ENCODE measurements at regions not wholly inside any gene's neighbourhood (a gene's known extent, or its start where the extent isn't known, plus 50 kb on each side); places are given as distances from the start of the nearest gene placed in this dataset.

DNA sequence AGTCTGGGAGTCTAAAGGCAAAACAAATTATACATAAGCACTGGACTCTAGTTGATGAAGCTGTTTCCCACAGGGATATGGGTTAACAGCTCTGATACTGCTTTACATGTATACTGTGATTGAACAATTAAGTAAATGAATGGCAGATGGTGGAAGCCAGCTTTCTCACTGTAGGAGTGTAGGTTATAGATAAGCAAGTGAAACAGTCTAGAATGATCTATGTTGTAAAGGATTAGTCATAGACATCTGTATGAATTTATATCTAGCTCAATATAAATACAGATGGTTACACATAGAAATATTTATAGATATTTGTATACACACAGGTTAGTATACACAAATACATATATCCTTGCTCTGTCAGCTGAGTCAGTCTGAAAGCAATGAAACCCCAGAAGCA is 276.1 kb downstream of the PPARGC1A start:
- Histone ChIP-seq H4K20me1 (ENCODE audit: control insufficient read depth, extremely low read depth, insufficient read depth, low read length) (no peaks in the 10 kb centered on the region), H3K9me3 (ENCODE audit: control insufficient read depth, insufficient read depth, low read depth, low read length) (no peaks in the 10 kb centered on the region), H2AFZ (ENCODE audit: low read length) (no peak overlapping the region), H3K4me2 (ENCODE audit: extremely low read depth, insufficient read depth, low read length) (no peak overlapping the region), H3K9ac (ENCODE audit: insufficient read depth, low read length) (no peak overlapping the region), H3K27ac (ENCODE audit: insufficient read depth, low read length) (no peak overlapping the region), H3K36me3 (ENCODE audit: control insufficient read depth, insufficient read depth, low read length) (no peaks in the 10 kb centered on the region), H3K79me2 (ENCODE audit: control insufficient read depth, insufficient read depth, low read length) (no peaks in the 10 kb centered on the region), H3K4me3 (replicated peaks in 1 of 4; ENCODE audit: control extremely low read depth in 1 of 4, insufficient read depth in 1 of 4, low read depth in 3 of 4, low read length in 4 of 4) (no peak overlapping the region), H3K27me3 (ENCODE audit: control insufficient read depth, insufficient read depth, low read length) (no peaks in the 10 kb centered on the region), H3K4me1 (ENCODE audit: control insufficient read depth, extremely low read depth, insufficient read depth, low read length) (no peaks in the 10 kb centered on the region)
- DNase-seq (ENCODE audit: low read depth in 2 of 2), result peak; percentile 3 to 24
- TF ChIP-seq, protein P1, sequence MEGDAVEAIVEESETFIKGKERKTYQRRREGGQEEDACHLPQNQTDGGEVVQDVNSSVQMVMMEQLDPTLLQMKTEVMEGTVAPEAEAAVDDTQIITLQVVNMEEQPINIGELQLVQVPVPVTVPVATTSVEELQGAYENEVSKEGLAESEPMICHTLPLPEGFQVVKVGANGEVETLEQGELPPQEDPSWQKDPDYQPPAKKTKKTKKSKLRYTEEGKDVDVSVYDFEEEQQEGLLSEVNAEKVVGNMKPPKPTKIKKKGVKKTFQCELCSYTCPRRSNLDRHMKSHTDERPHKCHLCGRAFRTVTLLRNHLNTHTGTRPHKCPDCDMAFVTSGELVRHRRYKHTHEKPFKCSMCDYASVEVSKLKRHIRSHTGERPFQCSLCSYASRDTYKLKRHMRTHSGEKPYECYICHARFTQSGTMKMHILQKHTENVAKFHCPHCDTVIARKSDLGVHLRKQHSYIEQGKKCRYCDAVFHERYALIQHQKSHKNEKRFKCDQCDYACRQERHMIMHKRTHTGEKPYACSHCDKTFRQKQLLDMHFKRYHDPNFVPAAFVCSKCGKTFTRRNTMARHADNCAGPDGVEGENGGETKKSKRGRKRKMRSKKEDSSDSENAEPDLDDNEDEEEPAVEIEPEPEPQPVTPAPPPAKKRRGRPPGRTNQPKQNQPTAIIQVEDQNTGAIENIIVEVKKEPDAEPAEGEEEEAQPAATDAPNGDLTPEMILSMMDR (conservative IDR thresholded peaks at IDR 0.05 in 1 of 2, IDR thresholded peaks at IDR 0.05 in 1 of 2; ENCODE audit: low read depth in 1 of 2, low read length in 2 of 2), result no peak
- TF ChIP-seq EZH2 (IDR thresholded peaks at IDR 0.05; ENCODE audit: low read length, missing control alignments), result no peak

DNA sequence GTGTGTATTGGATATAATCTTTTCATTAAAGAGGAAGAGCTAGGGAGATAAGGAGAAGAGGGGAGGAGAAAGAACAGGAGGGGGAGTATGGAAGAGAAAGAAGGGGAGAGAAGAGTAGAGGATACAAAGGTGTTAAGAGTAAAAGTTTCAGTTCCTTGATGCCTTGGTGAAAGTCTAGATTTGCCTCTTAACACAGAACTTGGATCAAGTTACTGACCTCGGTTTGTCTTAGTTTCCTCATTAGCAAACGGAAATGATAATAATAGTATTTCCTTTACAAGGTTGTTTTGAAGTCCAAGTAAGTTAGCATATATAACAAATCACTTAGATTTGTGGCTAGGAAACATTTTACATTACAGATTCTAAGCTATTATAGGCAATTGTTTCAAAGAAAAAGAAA is 287.1 kb downstream of the PPARGC1A start:
- Histone ChIP-seq H3K9ac (ENCODE audit: insufficient read depth, low read length) (no peak overlapping the region), H3K27ac (ENCODE audit: insufficient read depth, low read length) (no peak overlapping the region), H2AFZ (ENCODE audit: low read length) (no peak overlapping the region), H3K9me3 (ENCODE audit: control insufficient read depth, insufficient read depth, low read depth, low read length) (no peaks in the 10 kb centered on the region), H3K27me3 (ENCODE audit: control insufficient read depth, insufficient read depth, low read length) (no peaks in the 10 kb centered on the region), H4K20me1 (ENCODE audit: control insufficient read depth, extremely low read depth, insufficient read depth, low read length) (no peaks in the 10 kb centered on the region), H3K4me2 (ENCODE audit: extremely low read depth, insufficient read depth, low read length) (no peak overlapping the region), H3K4me1 (ENCODE audit: control insufficient read depth, extremely low read depth, insufficient read depth, low read length) (no peaks in the 10 kb centered on the region), H3K36me3 (ENCODE audit: control insufficient read depth, insufficient read depth, low read length) (no peaks in the 10 kb centered on the region), H3K4me3 (replicated peaks in 1 of 4; ENCODE audit: control extremely low read depth in 1 of 4, insufficient read depth in 1 of 4, low read depth in 3 of 4, low read length in 4 of 4) (no peak overlapping the region), H3K79me2 (ENCODE audit: control insufficient read depth, insufficient read depth, low read length) (no peaks in the 10 kb centered on the region)
- no peak for DNase-seq (ENCODE audit: low read depth in 2 of 2)
- no peak for TF ChIP-seq EZH2 (IDR thresholded peaks at IDR 0.05; ENCODE audit: low read length, missing control alignments)
- TF ChIP-seq, protein P1 (conservative IDR thresholded peaks at IDR 0.05 in 1 of 2, IDR thresholded peaks at IDR 0.05 in 1 of 2; ENCODE audit: low read depth in 1 of 2, low read length in 2 of 2), result no peak

DNA sequence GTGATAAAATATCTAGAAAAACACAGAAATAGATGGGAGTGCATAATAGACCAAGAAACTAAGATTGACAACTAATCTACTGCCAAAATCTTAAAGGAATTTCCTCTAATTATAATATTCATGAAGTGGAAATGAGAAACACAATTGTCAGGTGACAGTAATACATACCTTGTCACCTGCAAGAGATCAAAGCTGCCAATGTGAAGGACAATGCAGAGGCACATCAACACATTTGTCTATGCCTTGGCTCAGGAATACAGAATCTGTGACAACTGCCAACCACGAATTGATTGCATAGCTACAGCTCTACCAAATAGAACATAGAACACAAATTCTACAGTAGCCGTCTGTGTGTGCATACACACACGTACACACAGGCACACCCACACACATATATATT is 295.7 kb downstream of the PPARGC1A start:
- TF ChIP-seq, protein P1 (conservative IDR thresholded peaks at IDR 0.05 in 1 of 2, IDR thresholded peaks at IDR 0.05 in 1 of 2; ENCODE audit: low read depth in 1 of 2, low read length in 2 of 2), result no peak
- TF ChIP-seq EZH2 (IDR thresholded peaks at IDR 0.05; ENCODE audit: low read length, missing control alignments), result no peak
- no peak overlapping the region for H3K4me3 ChIP-seq (replicated peaks in 1 of 4; ENCODE audit: control extremely low read depth in 1 of 4, insufficient read depth in 1 of 4, low read depth in 3 of 4, low read length in 4 of 4)
- H3K9ac ChIP-seq (ENCODE audit: insufficient read depth, low read length), result no peak overlapping the region
- no peak for DNase-seq (ENCODE audit: low read depth in 2 of 2)
- no peak overlapping the region for H2AFZ ChIP-seq (ENCODE audit: low read length)
- no peaks in the 10 kb centered on the region for H3K36me3 ChIP-seq (ENCODE audit: control insufficient read depth, insufficient read depth, low read length)
- no peaks in the 10 kb centered on the region for H4K20me1 ChIP-seq (ENCODE audit: control insufficient read depth, extremely low read depth, insufficient read depth, low read length)
- H3K27ac ChIP-seq (ENCODE audit: insufficient read depth, low read length), result no peak overlapping the region
- H3K4me2 ChIP-seq (ENCODE audit: extremely low read depth, insufficient read depth, low read length), result no peak overlapping the region
- H3K27me3 ChIP-seq (ENCODE audit: control insufficient read depth, insufficient read depth, low read length), result no peaks in the 10 kb centered on the region
- no peaks in the 10 kb centered on the region for H3K9me3 ChIP-seq (ENCODE audit: control insufficient read depth, insufficient read depth, low read depth, low read length)
- H3K79me2 ChIP-seq (ENCODE audit: control insufficient read depth, insufficient read depth, low read length), result no peaks in the 10 kb centered on the region
- H3K4me1 ChIP-seq (ENCODE audit: control insufficient read depth, extremely low read depth, insufficient read depth, low read length), result no peaks in the 10 kb centered on the region

Measured in fibroblast of lung (primary cell).